ENCODE measurements at regions not wholly inside any gene's neighbourhood (a gene's known extent, or its start where the extent isn't known, plus 50 kb on each side); places are given as distances from the start of the nearest gene placed in this dataset.

GRCh38 chr16:82317411-82318167 lies 147.6 kb upstream of the MPHOSPH6 start:
- H2AK9ac ChIP-seq (replicated peaks; ENCODE audit: low read depth, low read length, poor library complexity), result no peak overlapping the region
- no peak overlapping the region for H4K91ac ChIP-seq (ENCODE audit: insufficient read depth, low read depth, low read length)
- H3K9ac ChIP-seq (ENCODE audit: low read depth, low read length), result no peak overlapping the region
- no peaks in the 10 kb centered on the region for H3K79me1 ChIP-seq (ENCODE audit: low read depth in 1 of 2, low read length in 2 of 2)
- H3K18ac ChIP-seq (ENCODE audit: low read depth, low read length), result no peak overlapping the region
- no peak overlapping the region for H3K4me2 ChIP-seq (ENCODE audit: low read depth, low read length)
- intact Hi-C loops (cut with micrococcal nuclease), result no loop called here
- H2BK5ac ChIP-seq (ENCODE audit: low read depth, low read length, poor library complexity, severe bottlenecking), result no peak overlapping the region
- no peak overlapping the region for H3K4ac ChIP-seq (ENCODE audit: low read depth, low read length)
- no peak overlapping the region for H2AK5ac ChIP-seq (ENCODE audit: low read depth, low read length)
- no peak overlapping the region for H3K23ac ChIP-seq (ENCODE audit: low read depth, low read length)
- ChIA-PET POLR2A (ENCODE audit: unreplicated experiment) (no interaction called here), CTCF (no interaction called here)
- no peak overlapping the region for H3K4me3 ChIP-seq (ENCODE audit: insufficient read depth, low read depth, low read length)
- no peak for DNase-seq
- H2AFZ ChIP-seq (replicated peaks; ENCODE audit: low read length, poor library complexity), result no peak overlapping the region
- no peak for ATAC-seq (ENCODE audit: low read depth)
- no peak overlapping the region for H4K5ac ChIP-seq (ENCODE audit: low read depth, low read length)
- BruUV-seq (replicated peaks), result no TSS peak
- no peaks in the 10 kb centered on the region for H3K9me1 ChIP-seq (ENCODE audit: insufficient read depth, low read length)
- H4K20me1 ChIP-seq (ENCODE audit: insufficient read depth, low read length), result no peaks in the 10 kb centered on the region
- WGBS, 2 experiments (ENCODE audit: extremely low coverage in 2 of 2, insufficient read length in 1 of 2), result 30% methylated on average over 2 of the region's 7 CpGs; no CpG with 5 or more reads in 1 of the 2 experiments
- no peaks in the 10 kb centered on the region for H3K36me3 ChIP-seq (ENCODE audit: control insufficient read depth, insufficient read depth, low read length)
- no peak overlapping the region for H3K56ac ChIP-seq (ENCODE audit: extremely low read depth, insufficient read depth, low read length)
- no peak overlapping the region for H4K8ac ChIP-seq (ENCODE audit: low read depth in 2 of 2, low read length in 2 of 2)
- no peaks in the 10 kb centered on the region for H3K9me3 ChIP-seq (ENCODE audit: control insufficient read depth, insufficient read depth, low read length)
- no peak overlapping the region for H3K27ac ChIP-seq (ENCODE audit: insufficient read depth, low read length)
- H2BK20ac ChIP-seq (ENCODE audit: low read depth, low read length), result no peak overlapping the region
- dilution Hi-C loops (cut with HindIII; ENCODE audit: low sequenced_read_pairs, unreplicated experiment), result no loop called here
- no peaks in the 10 kb centered on the region for H3K4me1 ChIP-seq (ENCODE audit: control insufficient read depth, insufficient read depth, low read length)
- in situ Hi-C loops (cut with MboI; ENCODE audit: low sequenced_read_pairs), result no loop called here
- no peak overlapping the region for H2BK120ac ChIP-seq (ENCODE audit: low read depth, low read length)
- H2BK15ac ChIP-seq (ENCODE audit: low read depth, low read length), result no peak overlapping the region
- no peaks in the 10 kb centered on the region for H3K27me3 ChIP-seq (ENCODE audit: control insufficient read depth, insufficient read depth, low read length)
- H3K14ac ChIP-seq (replicated peaks; ENCODE audit: low read depth, low read length), result no peak overlapping the region
- TF ChIP-seq RCOR1 (IDR thresholded peaks at IDR 0.05; ENCODE audit: insufficient replicate concordance, low read length) (no peak), MXI1 (IDR thresholded peaks at IDR 0.05; ENCODE audit: borderline replicate concordance, low read depth, low read length) (no peak)
